DOHH2 (cell line): ENCODE measurements at regions not wholly inside any gene's neighbourhood (a gene's known extent, or its start where the extent isn't known, plus 50 kb on each side); places are given as distances from the start of the nearest gene placed in this dataset.

Experiments used
- H3F3A ChIP-seq: fragments of 200-600 bp; sonication (generic), shearing (Covaris generic); 2 replicates; pipeline ENCODE4 v1.6.0; 2016; ENCODE audit warnings: antibody characterized with exemption, mild to moderate bottlenecking; ENCODE audit not compliant: control insufficient read depth, insufficient read depth
- H3K27ac ChIP-seq: fragments of 200-600 bp; sonication (generic); 2 replicates; pipeline ENCODE4 v1.5.1; 2014; ENCODE audit warnings: low read depth, mild to moderate bottlenecking, low read length, moderate library complexity
- H3K27me3 ChIP-seq: fragments of 200-600 bp; sonication (generic); 2 replicates; pipeline ENCODE4 v1.6.1; 2014; ENCODE audit warnings: mild to moderate bottlenecking, low read length, mixed read lengths; ENCODE audit not compliant: control insufficient read depth
- H3K36me3 ChIP-seq: fragments of 200-600 bp; sonication (generic); 2 replicates; pipeline ENCODE4 v1.6.1; 2014; ENCODE audit warnings: mild to moderate bottlenecking, low read length, moderate library complexity, mixed read lengths; ENCODE audit not compliant: control insufficient read depth
- H3K4me1 ChIP-seq: fragments of 200-600 bp; sonication (generic); 2 replicates; pipeline ENCODE4 v1.6.1; 2014; ENCODE audit warnings: mild to moderate bottlenecking, low read length, mixed read lengths; ENCODE audit not compliant: control insufficient read depth
- H3K4me2 ChIP-seq: fragments of 200-600 bp; sonication (generic); 2 replicates; pipeline ENCODE4 v1.6.0; 2014; ENCODE audit warnings: mild to moderate bottlenecking, low read length, moderate library complexity
- H3K4me3 ChIP-seq: fragments of 200-600 bp; sonication (generic); 2 replicates; pipeline ENCODE4 v1.5.1; 2014; ENCODE audit warnings: mild to moderate bottlenecking, low read length, mixed read lengths
- H3K79me2 ChIP-seq: fragments of 200-600 bp; sonication (generic); 2 replicates; pipeline ENCODE4 v1.6.1; 2014; ENCODE audit warnings: mild to moderate bottlenecking, low read length, mixed read lengths; ENCODE audit not compliant: control insufficient read depth
- H3K9me2 ChIP-seq: fragments of 200-600 bp; sonication (generic); replicated peaks from 2 replicates; pipeline ENCODE4 v1.6.1; 2014; ENCODE audit warnings: mild to moderate bottlenecking, low read length, mixed read lengths; ENCODE audit not compliant: control insufficient read depth
- H3K9me3 ChIP-seq: fragments of 200-600 bp; sonication (generic); 2 replicates; pipeline ENCODE4 v1.6.1; 2014; ENCODE audit warnings: antibody characterized with exemption, low read length, mixed read lengths; ENCODE audit not compliant: control insufficient read depth, insufficient read depth
- H4K20me1 ChIP-seq: fragments of 200-600 bp; sonication (generic); 2 replicates; pipeline ENCODE4 v1.6.0; 2014; ENCODE audit warnings: low read depth, mild to moderate bottlenecking, antibody characterized with exemption, low read length, moderate library complexity; ENCODE audit not compliant: control insufficient read depth, insufficient read depth
- EZH2phosphoT487 ChIP-seq: fragments of 200-600 bp; sonication (generic); IDR thresholded peaks from 2 replicates; pipeline ENCODE4 v1.6.1; 2017; ENCODE audit warnings: borderline replicate concordance, mild to moderate bottlenecking, antibody characterized with exemption, low read length, moderate library complexity, mixed read lengths
- TF ChIP-seq, protein P1 (sequence below): fragments of 200-600 bp; sonication (generic); IDR thresholded peaks from one replicate; pipeline ENCODE4 v1.5.1; 2014; ENCODE audit warnings: antibody characterized with exemption, mild to moderate bottlenecking, low read depth, low read length; ENCODE audit not compliant: poor library complexity, severe bottlenecking

GRCh38 chr6:139844907-139845306 lies 470.5 kb upstream of the CITED2 start:
- Histone ChIP-seq H3K4me3 (no peak overlapping the region), H3K27me3 (no peaks in the 10 kb centered on the region), H3K4me1 (peaks cover 12% of the 10 kb centered on the region), H3K27ac (no peak overlapping the region), H3K4me2 (no peak overlapping the region), H3K9me3 (no peaks in the 10 kb centered on the region), H3K36me3 (no peaks in the 10 kb centered on the region), H3K79me2 (no peaks in the 10 kb centered on the region), H3K9me2 (no peaks in the 10 kb centered on the region), H3F3A (no peaks in the 10 kb centered on the region), H4K20me1 (no peaks in the 10 kb centered on the region)
- TF ChIP-seq, protein P1, sequence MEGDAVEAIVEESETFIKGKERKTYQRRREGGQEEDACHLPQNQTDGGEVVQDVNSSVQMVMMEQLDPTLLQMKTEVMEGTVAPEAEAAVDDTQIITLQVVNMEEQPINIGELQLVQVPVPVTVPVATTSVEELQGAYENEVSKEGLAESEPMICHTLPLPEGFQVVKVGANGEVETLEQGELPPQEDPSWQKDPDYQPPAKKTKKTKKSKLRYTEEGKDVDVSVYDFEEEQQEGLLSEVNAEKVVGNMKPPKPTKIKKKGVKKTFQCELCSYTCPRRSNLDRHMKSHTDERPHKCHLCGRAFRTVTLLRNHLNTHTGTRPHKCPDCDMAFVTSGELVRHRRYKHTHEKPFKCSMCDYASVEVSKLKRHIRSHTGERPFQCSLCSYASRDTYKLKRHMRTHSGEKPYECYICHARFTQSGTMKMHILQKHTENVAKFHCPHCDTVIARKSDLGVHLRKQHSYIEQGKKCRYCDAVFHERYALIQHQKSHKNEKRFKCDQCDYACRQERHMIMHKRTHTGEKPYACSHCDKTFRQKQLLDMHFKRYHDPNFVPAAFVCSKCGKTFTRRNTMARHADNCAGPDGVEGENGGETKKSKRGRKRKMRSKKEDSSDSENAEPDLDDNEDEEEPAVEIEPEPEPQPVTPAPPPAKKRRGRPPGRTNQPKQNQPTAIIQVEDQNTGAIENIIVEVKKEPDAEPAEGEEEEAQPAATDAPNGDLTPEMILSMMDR, result no peak
- TF ChIP-seq EZH2phosphoT487, result no peak

GRCh38 chr6:139841794-139842215 lies 467.4 kb upstream of the CITED2 start:
- no peaks in the 10 kb centered on the region for H3K9me3 ChIP-seq
- H3K27ac ChIP-seq, result no peak overlapping the region
- TF ChIP-seq EZH2phosphoT487, result no peak
- TF ChIP-seq, protein P1, result no peak
- no peaks in the 10 kb centered on the region for H3K27me3 ChIP-seq
- H3K4me2 ChIP-seq, result peak overlapping the region; percentile 51
- H4K20me1 ChIP-seq, result no peaks in the 10 kb centered on the region
- peaks cover 12% of the 10 kb centered on the region for H3K4me1 ChIP-seq
- no peaks in the 10 kb centered on the region for H3K36me3 ChIP-seq
- H3K79me2 ChIP-seq, result no peaks in the 10 kb centered on the region
- H3F3A ChIP-seq, result no peaks in the 10 kb centered on the region
- peak overlapping the region; percentile 27 for H3K4me3 ChIP-seq
- H3K9me2 ChIP-seq, result no peaks in the 10 kb centered on the region

GRCh38 chr6:139839506-139840156 lies 465.2 kb upstream of the CITED2 start:
- TF ChIP-seq EZH2phosphoT487, result no peak
- TF ChIP-seq, protein P1, result no peak
- Histone ChIP-seq H4K20me1 (no peaks in the 10 kb centered on the region), H3K4me2 (no peak overlapping the region), H3K27me3 (no peaks in the 10 kb centered on the region), H3K27ac (no peak overlapping the region), H3K9me3 (no peaks in the 10 kb centered on the region), H3K4me1 (peaks cover 12% of the 10 kb centered on the region), H3K4me3 (no peak overlapping the region), H3K9me2 (no peaks in the 10 kb centered on the region), H3F3A (no peaks in the 10 kb centered on the region), H3K79me2 (no peaks in the 10 kb centered on the region), H3K36me3 (no peaks in the 10 kb centered on the region)
